Stimulated activated CD8-positive, alpha-beta memory T cell treated with anti-CD3 and anti-CD28 coated beads, Interleukin-15, amount 100 ng/mL, for 24 hours (primary cell): ENCODE measurements at regions not wholly inside any gene's neighbourhood (a gene's known extent, or its start where the extent isn't known, plus 50 kb on each side); places are given as distances from the start of the nearest gene placed in this dataset.

ENCODE experiments used
- DNase-seq: peaks from one replicate; pipeline ENCODE4 v3.0.0-alpha.2; 2020; ENCODE audit warnings: low read depth

GRCh38 chr5:154588091-154588774 lies 110.2 kb upstream of the HAND1 start:
- DNase-seq: no peak

DNA sequence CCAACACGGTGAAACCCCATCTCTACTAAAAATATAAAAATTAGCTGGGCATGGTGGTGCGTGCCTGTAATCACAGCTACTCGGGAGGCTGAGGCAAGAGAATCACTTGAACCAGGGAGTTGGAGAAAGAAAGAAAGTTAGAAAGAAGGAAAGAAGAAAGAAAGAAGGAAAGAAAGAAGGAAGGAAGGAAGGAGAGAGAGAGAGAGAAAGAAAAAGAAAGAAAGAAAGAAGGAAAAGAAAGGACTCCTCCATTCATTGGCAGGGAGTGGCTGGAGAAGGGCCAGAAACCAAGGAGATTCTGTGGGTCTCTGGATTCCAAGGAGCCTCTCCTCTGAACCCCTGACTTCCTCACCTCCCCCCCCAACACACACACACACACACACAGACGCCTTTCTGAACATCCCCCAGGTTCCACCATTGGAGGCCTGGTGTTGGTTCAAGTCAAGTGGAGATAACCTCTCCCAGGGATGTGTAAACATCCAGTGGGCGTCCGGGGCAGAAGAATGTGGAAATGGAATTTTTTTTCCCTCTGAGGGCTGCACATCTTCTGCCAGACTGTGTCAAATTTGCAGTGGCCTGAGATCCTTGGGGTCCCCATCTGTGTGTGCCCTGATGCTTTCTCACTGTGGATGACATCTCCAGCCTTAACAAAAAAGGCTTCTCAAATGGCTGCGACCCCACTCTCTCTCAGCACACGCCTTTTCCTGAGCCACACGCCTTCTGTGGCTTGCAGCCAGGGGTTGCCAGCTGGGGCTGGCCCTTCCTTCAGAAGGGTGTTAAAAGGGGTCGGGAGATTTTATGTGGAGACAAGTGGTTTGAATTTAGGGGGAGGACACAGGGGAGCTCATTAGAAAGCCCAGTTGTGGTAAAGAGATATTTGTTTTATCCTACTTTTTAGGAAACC lies 109.3 kb upstream of the HAND1 start:
- no peak for DNase-seq

DNA sequence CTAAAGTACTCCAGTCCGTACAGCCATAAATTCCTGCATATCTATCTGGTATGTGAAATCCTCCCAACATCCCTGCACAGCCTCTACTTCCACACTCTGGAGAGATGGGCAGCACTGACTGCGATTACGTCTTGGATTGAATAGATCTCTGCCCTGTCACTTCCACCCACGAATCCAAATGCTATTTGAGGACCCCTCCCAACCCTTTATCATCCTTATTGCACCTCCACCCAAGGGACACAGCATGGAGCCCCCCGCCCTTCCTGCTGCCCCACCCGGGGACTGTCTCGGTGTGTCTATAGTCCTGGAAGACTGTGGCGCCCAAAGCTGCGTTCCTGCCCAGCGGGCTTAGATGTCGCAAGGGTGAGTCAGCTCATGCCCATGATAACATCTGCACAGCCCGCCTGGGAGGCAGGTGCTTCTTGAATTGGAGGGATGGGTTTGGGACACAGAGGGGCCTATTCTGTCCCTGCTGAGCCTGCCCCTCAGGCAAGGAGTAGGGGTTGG lies 105.7 kb upstream of the HAND1 start:
- no peak for DNase-seq

- no peak for DNase-seq
Measured at GRCh38 chr5:154580422-154580821, 102.4 kb upstream of the HAND1 start.

- DNase-seq: no peak
Measured at GRCh38 chr5:154577416-154577815, 99.4 kb upstream of the HAND1 start.

DNA sequence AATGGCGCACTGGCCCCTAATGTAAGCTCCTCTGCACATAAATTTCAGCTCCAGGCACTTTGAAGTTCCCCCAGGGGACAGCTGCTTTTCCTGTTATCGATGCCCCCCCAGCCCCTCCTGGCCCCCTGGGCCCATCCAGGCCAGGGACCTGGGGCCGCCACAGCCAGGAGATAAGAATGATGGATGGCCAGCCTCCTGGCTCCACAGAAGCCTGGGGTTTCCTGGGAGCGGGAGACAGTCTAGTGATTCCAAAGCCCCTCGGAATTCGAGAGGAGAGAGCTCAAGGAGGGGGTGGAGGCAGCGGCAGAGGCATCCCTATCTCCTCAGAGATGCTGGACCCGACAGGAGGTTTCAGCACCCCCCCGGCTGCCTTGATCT lies 98.4 kb upstream of the HAND1 start:
- DNase-seq: no peak

- DNase-seq: no peak
Measured at GRCh38 chr5:154575546-154576428, 97.8 kb upstream of the HAND1 start.

- no peak for DNase-seq
Measured at GRCh38 chr5:154573011-154573410, 95.0 kb upstream of the HAND1 start.

- no peak for DNase-seq
Measured at GRCh38 chr5:154571325-154572035, 93.5 kb upstream of the HAND1 start.

- DNase-seq: no peak
Measured at GRCh38 chr5:154570572-154571324, 92.7 kb upstream of the HAND1 start.

GRCh38 chr5:154568589-154568988 lies 90.6 kb upstream of the HAND1 start:
- no peak for DNase-seq

DNA sequence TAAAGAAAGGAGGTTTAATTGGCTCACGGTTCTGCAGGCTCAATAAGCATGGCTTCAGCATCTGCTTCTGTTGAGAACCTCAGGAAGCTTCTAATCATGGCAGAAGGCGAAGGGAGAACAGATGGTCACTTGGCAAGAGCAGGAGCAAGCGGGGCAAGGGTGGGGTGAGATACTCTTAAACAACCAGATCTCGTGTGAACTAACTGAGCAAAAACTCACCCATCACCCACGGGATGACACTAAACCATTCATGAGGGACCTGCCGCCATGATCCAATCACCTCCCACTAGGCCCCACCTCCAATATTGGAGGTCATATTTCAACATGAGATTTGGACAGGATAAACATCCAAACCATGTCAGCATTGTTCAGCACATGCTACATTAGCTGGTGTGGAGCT lies 89.1 kb upstream of the HAND1 start:
- DNase-seq: no peak

- no peak for DNase-seq
Measured at GRCh38 chr5:154566146-154566680, 88.2 kb upstream of the HAND1 start.

DNA sequence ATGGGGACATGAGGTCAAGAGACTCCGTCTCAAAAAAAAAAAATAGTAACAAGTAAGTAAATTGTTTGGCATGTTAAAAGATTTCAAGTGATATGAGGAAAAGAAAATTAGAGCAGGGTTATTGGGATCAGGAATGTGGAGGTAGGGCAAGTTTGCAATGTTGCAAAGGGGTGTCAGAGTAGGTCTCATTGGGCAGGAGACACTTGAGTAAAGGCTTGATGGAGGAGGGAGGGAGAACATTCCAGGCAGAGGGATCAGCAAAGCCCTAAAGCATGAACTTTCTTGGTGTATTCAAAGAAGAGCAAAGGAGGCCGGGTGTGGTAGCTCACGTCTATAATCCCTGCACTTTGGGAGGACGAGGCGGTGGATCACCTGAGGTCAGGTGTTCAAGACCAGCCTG lies 87.1 kb upstream of the HAND1 start:
- DNase-seq: no peak

GRCh38 chr5:154562244-154562880 lies 84.3 kb upstream of the HAND1 start:
- DNase-seq: no peak

- DNase-seq: no peak
Measured at GRCh38 chr5:154559398-154560276, 81.6 kb upstream of the HAND1 start.

- no peak for DNase-seq
Measured at GRCh38 chr5:154557548-154557947, 79.5 kb upstream of the HAND1 start.

- DNase-seq: no peak
Measured at GRCh38 chr5:154547551-154547950, 69.5 kb upstream of the HAND1 start.

DNA sequence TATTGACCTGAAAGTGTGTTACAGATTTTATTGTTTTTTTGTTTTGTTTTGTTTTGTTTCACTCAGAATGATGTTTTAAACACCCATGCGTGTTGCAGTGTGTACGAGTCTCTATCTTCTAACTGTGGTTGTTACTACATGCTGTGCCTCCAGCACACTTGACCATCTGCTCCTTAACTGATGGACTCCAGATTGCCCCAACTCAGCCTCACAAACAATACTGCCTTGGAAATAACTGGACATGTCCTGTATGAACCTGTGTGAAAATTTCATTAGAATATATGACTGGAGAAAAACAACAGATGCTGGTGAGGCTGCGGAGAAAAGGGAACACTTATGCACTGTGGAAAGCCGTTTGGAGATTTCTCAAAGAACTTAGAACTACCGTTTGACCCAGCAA lies 68.7 kb upstream of the HAND1 start:
- no peak for DNase-seq
